EL (cell line): ENCODE measurements at regions not wholly inside any gene's neighbourhood (a gene's known extent, or its start where the extent isn't known, plus 50 kb on each side); places are given as distances from the start of the nearest gene placed in this dataset.

ENCODE experiments used
- DNase-seq: peaks from one replicate; pipeline ENCODE4 v3.0.0-alpha.2; 2016

- no peak for DNase-seq
Observed at GRCh38 chr18:51603111-51603510, 405.6 kb upstream of the MEX3C start.

GRCh38 chr18:51603551-51603950 is 406.1 kb upstream of the MEX3C start:
- no peak for DNase-seq

- no peak for DNase-seq
Observed at GRCh38 chr18:51610481-51610880, 413.0 kb upstream of the MEX3C start.

- no peak for DNase-seq
Observed at GRCh38 chr18:51611326-51611725, 413.8 kb upstream of the MEX3C start.

- no peak for DNase-seq
Observed at GRCh38 chr18:51614033-51614432, 416.6 kb upstream of the MEX3C start.

GRCh38 chr18:51614967-51615571 is 417.6 kb upstream of the MEX3C start:
- DNase-seq: no peak

GRCh38 chr18:51617167-51617566 is 419.7 kb upstream of the MEX3C start:
- no peak for DNase-seq

- DNase-seq: no peak
Observed at GRCh38 chr18:51617572-51618260, 420.2 kb upstream of the MEX3C start.

- no peak for DNase-seq
Observed at GRCh38 chr18:51619283-51619682, 421.8 kb upstream of the MEX3C start.

- peak; percentile 1 for DNase-seq
Observed at GRCh38 chr18:51621113-51621863, 423.8 kb upstream of the MEX3C start.

- no peak for DNase-seq
Observed at GRCh38 chr18:51621864-51622160, 424.3 kb upstream of the MEX3C start.

GRCh38 chr18:51622702-51623101 is 425.2 kb upstream of the MEX3C start:
- DNase-seq: no peak

GRCh38 chr18:51623653-51624052 is 426.2 kb upstream of the MEX3C start:
- DNase-seq: no peak

- no peak for DNase-seq
Observed at GRCh38 chr18:51630706-51631105, 433.2 kb upstream of the MEX3C start.

- DNase-seq: no peak
Observed at GRCh38 chr18:51637881-51638280, 440.4 kb upstream of the MEX3C start.

GRCh38 chr18:51639541-51639940 is 442.1 kb upstream of the MEX3C start:
- no peak for DNase-seq

- DNase-seq: no peak
Observed at GRCh38 chr18:51643483-51643882, 446.0 kb upstream of the MEX3C start.

- no peak for DNase-seq
Observed at GRCh38 chr18:51645607-51646006, 448.1 kb upstream of the MEX3C start.

GRCh38 chr18:51647346-51647745 is 449.9 kb upstream of the MEX3C start:
- no peak for DNase-seq

GRCh38 chr18:51647942-51648341 is 450.5 kb upstream of the MEX3C start:
- no peak for DNase-seq

- no peak for DNase-seq
Observed at GRCh38 chr18:51649796-51650195, 452.3 kb upstream of the MEX3C start.

- DNase-seq: no peak
Observed at GRCh38 chr18:51651761-51652160, 454.3 kb upstream of the MEX3C start.

GRCh38 chr18:51653507-51654213 is 456.2 kb upstream of the MEX3C start:
- DNase-seq: no peak
